ENCODE measurements at regions not wholly inside any gene's neighbourhood (a gene's known extent, or its start where the extent isn't known, plus 50 kb on each side); places are given as distances from the start of the nearest gene placed in this dataset.

DNA sequence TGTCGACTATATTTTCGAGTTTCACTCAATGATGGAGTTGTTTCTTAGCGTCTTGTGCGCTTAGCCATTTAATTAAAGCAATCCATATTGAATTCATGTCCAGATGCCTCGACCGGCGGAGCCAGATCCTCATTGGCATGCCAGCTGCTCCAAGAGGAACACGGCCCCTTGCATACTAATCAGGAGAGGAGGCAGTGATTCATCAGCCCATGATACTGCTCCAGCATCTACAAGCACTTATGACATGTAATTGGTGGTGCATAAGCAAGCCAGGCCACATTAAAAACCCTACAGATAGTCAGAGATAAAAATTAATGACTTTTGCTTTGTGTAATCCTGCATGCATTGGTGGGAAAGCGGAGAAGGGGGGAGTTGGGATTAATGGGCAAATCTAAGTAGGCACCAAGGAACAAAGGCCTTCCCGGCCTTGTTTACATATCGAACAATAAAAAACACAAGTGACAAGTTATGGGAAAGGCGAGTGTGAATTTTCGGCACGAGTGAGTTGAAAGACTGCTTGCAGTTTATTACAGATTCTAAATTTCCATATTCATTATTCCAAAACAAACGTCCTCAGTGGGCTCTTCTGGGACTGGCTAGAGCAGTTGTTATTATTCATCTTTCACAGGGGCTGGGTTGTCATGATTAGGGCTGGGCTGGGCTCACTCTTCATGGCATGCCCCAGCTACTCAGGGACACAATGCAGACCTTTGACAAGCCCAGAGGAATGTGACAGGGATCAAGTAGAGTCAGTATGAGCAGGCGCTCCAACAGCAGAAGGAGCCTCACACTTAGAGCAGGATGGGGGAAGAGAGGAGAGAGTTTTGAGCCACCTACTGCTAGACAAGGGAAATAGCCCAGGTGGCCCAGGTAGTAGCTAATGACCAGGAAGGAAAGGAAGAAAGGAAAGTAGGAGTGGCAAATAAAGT, 281.7 kb upstream of the ZFHX3 start:
- no peak for DNase-seq (ENCODE audit: extremely low spot score)
- POLR2A ChIA-PET, result no interaction called here
- TF ChIP-seq ZNF384 (IDR thresholded peaks at IDR 0.05) (no peak), CTBP1 (IDR thresholded peaks at IDR 0.05; ENCODE audit: borderline replicate concordance) (no peak)
- CTCF ChIA-PET, result no interaction called here

DNA sequence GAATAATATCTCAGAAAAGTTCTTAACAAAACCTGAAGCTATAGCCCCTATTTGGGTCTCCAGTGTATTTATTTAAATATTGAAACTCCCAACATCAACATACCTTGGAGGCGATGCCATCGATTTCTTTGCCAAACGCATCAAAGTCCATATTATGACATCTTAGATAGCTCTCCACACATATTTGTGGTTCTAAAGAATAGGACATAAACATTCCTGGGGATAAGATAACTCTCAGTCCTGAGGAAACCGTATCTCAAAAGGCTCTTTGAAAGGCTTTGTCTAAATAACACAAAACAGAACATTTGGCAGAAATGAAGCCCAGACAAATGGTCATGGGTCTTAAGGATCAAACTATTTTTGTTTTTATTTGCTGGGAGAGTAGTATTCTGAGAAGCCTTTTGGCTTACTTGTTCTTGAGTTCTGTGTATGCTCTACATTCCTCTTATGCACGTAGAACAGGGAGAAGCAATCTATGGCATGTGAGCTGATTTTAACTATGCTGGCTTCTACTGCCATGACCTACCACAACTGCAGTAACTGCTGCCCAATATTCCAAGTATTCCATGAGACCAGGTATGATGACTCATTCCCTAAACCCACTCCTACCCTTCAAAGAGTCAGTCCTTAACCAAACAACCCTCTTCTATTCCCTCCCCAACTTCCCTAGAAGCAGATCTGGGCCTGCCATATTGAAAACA, 279.0 kb upstream of the ZFHX3 start:
- ChIA-PET POLR2A (no interaction called here), CTCF (no interaction called here)
- DNase-seq (ENCODE audit: extremely low spot score), result no peak
- TF ChIP-seq ZNF384 (IDR thresholded peaks at IDR 0.05), result no peak
- no peak for TF ChIP-seq BHLHE40 (IDR thresholded peaks at IDR 0.05; ENCODE audit: borderline replicate concordance)

DNA sequence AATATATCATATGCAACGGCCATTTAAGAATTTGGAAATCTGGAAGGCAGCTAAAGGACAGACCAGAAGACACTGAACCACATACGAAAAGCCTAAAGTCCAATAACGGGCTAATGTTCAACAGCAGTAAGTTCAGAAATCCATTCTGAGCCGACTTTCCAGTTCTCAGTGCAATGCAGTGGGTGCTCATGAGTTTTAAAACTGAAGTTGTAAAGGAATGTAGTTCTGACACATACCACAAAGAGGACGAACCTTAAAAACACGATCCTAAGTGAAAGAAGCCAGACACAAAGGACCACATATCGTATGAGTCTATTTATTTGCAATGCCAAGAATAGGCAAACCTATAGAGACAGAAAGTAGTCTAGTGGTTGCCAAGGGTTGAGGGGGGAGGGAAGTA, 278.3 kb upstream of the ZFHX3 start:
- ChIA-PET CTCF (no interaction called here), POLR2A (no interaction called here)
- DNase-seq (ENCODE audit: extremely low spot score), result no peak
- TF ChIP-seq ELF4 (IDR thresholded peaks at IDR 0.05) (no peak), FOXM1 (IDR thresholded peaks at IDR 0.05; ENCODE audit: borderline replicate concordance) (no peak), NFRKB (IDR thresholded peaks at IDR 0.05) (no peak), CTBP1 (IDR thresholded peaks at IDR 0.05; ENCODE audit: borderline replicate concordance) (no peak), ARNT (IDR thresholded peaks at IDR 0.05) (no peak), BHLHE40 (IDR thresholded peaks at IDR 0.05; ENCODE audit: borderline replicate concordance) (no peak), TARDBP (IDR thresholded peaks at IDR 0.05) (no peak), L3MBTL2 (conservative IDR thresholded peaks at IDR 0.05) (no peak), FOXA1 (IDR thresholded peaks at IDR 0.05) (no peak), ZNF384 (IDR thresholded peaks at IDR 0.05) (no peak), FOXK2 (IDR thresholded peaks at IDR 0.05) (no peak), SP1 (IDR thresholded peaks at IDR 0.05) (no peak)
- TF ChIP-seq, protein P1, sequence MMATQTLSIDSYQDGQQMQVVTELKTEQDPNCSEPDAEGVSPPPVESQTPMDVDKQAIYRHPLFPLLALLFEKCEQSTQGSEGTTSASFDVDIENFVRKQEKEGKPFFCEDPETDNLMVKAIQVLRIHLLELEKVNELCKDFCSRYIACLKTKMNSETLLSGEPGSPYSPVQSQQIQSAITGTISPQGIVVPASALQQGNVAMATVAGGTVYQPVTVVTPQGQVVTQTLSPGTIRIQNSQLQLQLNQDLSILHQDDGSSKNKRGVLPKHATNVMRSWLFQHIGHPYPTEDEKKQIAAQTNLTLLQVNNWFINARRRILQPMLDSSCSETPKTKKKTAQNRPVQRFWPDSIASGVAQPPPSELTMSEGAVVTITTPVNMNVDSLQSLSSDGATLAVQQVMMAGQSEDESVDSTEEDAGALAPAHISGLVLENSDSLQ (IDR thresholded peaks at IDR 0.05), result no peak

DNA sequence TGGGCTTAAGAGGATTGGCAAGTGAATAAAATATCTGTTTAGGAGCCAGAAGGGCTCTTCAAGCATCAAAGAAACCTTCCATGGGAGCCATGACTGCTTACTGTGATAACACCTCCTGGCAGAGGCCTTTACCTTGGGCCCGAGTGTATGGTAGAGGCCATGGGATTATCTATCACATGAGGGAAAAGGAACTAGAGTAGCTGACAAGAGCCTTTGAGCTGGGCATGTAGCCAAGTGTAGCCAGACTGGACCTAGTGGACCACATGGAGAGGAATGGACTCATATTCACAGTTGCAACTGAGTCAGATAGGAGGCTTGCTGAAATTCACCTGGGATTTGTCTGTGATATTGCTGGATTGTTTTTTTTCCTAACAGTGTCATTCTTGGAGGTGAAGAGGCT, 276.0 kb upstream of the ZFHX3 start:
- POLR2A ChIA-PET, result no interaction called here
- DNase-seq (ENCODE audit: extremely low spot score), result no peak
- TF ChIP-seq ZNF384 (IDR thresholded peaks at IDR 0.05) (no peak), FOXA1 (IDR thresholded peaks at IDR 0.05) (no peak), SP1 (IDR thresholded peaks at IDR 0.05) (no peak), L3MBTL2 (conservative IDR thresholded peaks at IDR 0.05) (no peak), BHLHE40 (IDR thresholded peaks at IDR 0.05; ENCODE audit: borderline replicate concordance) (no peak), CTBP1 (IDR thresholded peaks at IDR 0.05; ENCODE audit: borderline replicate concordance) (no peak), SUZ12 (IDR thresholded peaks at IDR 0.05) (no peak), LEF1 (IDR thresholded peaks at IDR 0.05; ENCODE audit: borderline replicate concordance) (no peak)
- TF ChIP-seq, protein P1 (IDR thresholded peaks at IDR 0.05), result no peak
- CTCF ChIA-PET, result interaction anchor here (0.6 kb wide), 1 partner anchor 10 kb away, joined by 4 read pairs; no protein-coding TSS in a partner anchor

DNA sequence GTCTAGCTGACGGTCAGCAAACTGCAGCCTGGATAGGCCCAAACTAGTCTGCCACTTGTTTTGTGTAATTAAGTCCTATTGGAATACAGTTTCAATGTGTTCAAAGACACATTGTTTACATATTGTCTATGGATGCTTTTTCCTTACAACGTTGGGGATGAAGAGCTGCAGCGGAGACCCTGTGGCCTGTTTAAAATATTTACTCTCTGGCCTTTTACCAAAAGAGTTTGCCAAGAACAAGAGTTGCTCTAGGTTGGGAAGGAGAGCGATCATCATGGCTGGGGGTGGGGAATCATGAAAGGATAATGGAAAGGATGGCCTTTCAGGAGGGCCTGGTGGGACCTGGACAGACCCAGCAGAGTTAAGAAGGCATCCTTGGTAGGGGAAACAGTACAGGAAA, 274.9 kb upstream of the ZFHX3 start:
- no peak for DNase-seq (ENCODE audit: extremely low spot score)
- ChIA-PET POLR2A (no interaction called here), CTCF (no interaction called here)
- no peak for TF ChIP-seq BHLHE40 (IDR thresholded peaks at IDR 0.05; ENCODE audit: borderline replicate concordance)
- TF ChIP-seq L3MBTL2 (conservative IDR thresholded peaks at IDR 0.05), result no peak
- no peak for TF ChIP-seq CTBP1 (IDR thresholded peaks at IDR 0.05; ENCODE audit: borderline replicate concordance)

DNA sequence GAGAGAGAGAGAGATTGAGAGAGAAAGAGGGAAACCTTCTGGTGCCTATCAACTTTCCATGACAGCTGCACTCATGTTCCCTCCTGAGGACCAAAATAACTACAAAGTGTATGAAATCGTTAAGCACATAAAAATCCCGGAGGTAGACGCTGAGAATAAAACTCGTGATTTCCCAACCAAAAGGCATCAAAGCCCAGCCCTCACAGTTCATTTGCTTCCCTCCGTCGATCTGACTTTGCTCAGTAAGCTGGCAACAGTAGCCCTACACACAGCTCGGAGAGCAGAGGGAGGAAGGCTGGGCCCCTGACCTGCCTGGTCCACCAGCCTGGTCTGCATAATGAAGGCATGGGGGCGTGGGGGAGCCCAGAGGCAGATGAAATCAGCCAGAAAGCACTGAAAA, 273.9 kb upstream of the ZFHX3 start:
- DNase-seq (ENCODE audit: extremely low spot score), result no peak
- ChIA-PET CTCF (no interaction called here), POLR2A (interaction anchor here (0.6 kb wide), 1 partner anchor 34 kb away, joined by 3 read pairs; no protein-coding TSS in a partner anchor)
- TF ChIP-seq FOXA1 (IDR thresholded peaks at IDR 0.05), result no peak

DNA sequence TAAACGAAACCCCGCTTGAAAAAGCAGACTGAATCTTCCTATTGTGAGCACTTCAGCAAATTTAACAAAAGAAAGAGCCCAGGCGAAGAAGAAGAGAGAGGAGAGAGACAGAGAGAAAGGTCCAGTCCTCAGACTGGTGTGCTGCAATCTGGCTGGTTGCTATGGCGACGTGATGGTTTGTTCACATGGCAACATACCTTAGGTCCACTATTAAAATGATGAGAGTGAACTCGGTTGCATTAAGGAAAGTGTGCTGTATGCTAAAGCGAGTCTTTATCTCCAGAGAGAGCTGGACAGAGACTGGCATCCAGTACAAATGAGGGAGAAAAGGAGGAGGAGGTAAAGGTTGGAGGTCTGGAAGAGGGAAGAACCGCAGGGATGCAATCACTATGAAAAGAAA, 271.8 kb upstream of the ZFHX3 start:
- CTCF ChIA-PET, result no interaction called here
- DNase-seq (ENCODE audit: extremely low spot score), result no peak
- POLR2A ChIA-PET, result no interaction called here
- no peak for TF ChIP-seq BHLHE40 (IDR thresholded peaks at IDR 0.05; ENCODE audit: borderline replicate concordance)
- TF ChIP-seq TARDBP (IDR thresholded peaks at IDR 0.05), result no peak
- no peak for TF ChIP-seq HDGF (IDR thresholded peaks at IDR 0.05; ENCODE audit: borderline replicate concordance)
- TF ChIP-seq, protein P1 (IDR thresholded peaks at IDR 0.05), result no peak
- no peak for TF ChIP-seq FOXM1 (IDR thresholded peaks at IDR 0.05; ENCODE audit: borderline replicate concordance)
- no peak for TF ChIP-seq NFRKB (IDR thresholded peaks at IDR 0.05)
- no peak for TF ChIP-seq ZNF384 (IDR thresholded peaks at IDR 0.05)

Data from HEK293T (cell line).